Panc1 (cell line): ENCODE measurements at regions not wholly inside any gene's neighbourhood (a gene's known extent, or its start where the extent isn't known, plus 50 kb on each side); places are given as distances from the start of the nearest gene placed in this dataset.

Source experiments
- POLR2AphosphoS5 ChIP-seq: IDR thresholded peaks from 2 replicates; pipeline ENCODE4 v1.6.1; 2012; ENCODE audit warnings: mild to moderate bottlenecking, low read depth, low read length, moderate library complexity
- TF ChIP-seq, protein P1 (sequence below): fragments of 450-650 bp; IDR thresholded peaks from 2 replicates; pipeline ENCODE4 v1.5.1; 2017; ENCODE audit warnings: mild to moderate bottlenecking

DNA sequence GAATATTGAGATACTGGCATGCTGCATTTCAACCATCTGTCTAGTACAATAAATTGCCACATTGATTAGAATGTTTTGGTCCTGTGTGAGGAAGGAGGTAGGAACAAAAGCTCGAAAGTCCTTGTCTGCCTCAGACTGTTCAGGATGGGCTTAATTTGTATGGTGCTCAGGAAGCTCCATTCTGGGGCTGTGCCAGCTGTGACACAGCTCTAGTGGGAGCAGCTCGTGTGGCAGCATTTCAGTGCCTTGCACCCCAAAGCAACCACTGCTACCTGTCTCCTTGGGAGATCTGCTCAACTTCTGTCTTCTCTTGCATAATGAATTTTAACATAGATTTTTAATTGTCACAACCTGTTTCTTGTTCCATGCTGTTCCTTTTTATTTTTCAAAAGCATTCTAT, 144.4 kb upstream of the THUMPD2 start:
- TF ChIP-seq, protein P1, sequence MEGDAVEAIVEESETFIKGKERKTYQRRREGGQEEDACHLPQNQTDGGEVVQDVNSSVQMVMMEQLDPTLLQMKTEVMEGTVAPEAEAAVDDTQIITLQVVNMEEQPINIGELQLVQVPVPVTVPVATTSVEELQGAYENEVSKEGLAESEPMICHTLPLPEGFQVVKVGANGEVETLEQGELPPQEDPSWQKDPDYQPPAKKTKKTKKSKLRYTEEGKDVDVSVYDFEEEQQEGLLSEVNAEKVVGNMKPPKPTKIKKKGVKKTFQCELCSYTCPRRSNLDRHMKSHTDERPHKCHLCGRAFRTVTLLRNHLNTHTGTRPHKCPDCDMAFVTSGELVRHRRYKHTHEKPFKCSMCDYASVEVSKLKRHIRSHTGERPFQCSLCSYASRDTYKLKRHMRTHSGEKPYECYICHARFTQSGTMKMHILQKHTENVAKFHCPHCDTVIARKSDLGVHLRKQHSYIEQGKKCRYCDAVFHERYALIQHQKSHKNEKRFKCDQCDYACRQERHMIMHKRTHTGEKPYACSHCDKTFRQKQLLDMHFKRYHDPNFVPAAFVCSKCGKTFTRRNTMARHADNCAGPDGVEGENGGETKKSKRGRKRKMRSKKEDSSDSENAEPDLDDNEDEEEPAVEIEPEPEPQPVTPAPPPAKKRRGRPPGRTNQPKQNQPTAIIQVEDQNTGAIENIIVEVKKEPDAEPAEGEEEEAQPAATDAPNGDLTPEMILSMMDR = no peak
- no peak for TF ChIP-seq POLR2AphosphoS5
